IMR-90 (cell line): ENCODE measurements at regions not wholly inside any gene's neighbourhood (a gene's known extent, or its start where the extent isn't known, plus 50 kb on each side); places are given as distances from the start of the nearest gene placed in this dataset.

Experiments
- ATAC-seq: fragments of 200-7000 bp; cut with Tn5 transposase; 2 replicates; pipeline ENCODE4 v1.9.1; 2020; ENCODE audit warnings: low read depth, mild to moderate bottlenecking, moderate library complexity
- BruUV-seq: library from RNA; stranded (reverse); fragments of 400-500 nt; replicated peaks from 2 replicates; lab custom pipeline; 2021; lab: Mats Ljungman, UMichigan
- CTCF ChIA-PET: fragments of 300-600 bp; formaldehyde crosslinking; extraction: SDS; loops from one replicate; lab custom pipeline; 2021; ENCODE audit warnings: antibody characterized with exemption; lab: Yijun Ruan, JAX
- POLR2A ChIA-PET: fragments of 300-600 bp; sonication (Branson Sonifier 250); formaldehyde crosslinking; loops from one replicate; lab custom pipeline; 2022; ENCODE audit warnings: antibody characterized with exemption; ENCODE audit not compliant: unreplicated experiment; lab: Charles Lee
- DNase-seq: peaks from one replicate; pipeline ENCODE4 v3.0.0; 2013
- H2AFZ ChIP-seq: replicated peaks from 2 replicates; pipeline ENCODE3; 2013; ENCODE audit warnings: low read length, mild to moderate bottlenecking; ENCODE audit not compliant: poor library complexity
- H2AK5ac ChIP-seq: 2 replicates; pipeline ENCODE4 v1.6.1; 2013; ENCODE audit warnings: low read depth, low read length, inconsistent platforms
- H2AK9ac ChIP-seq: replicated peaks from 2 replicates; pipeline ENCODE3; 2013; ENCODE audit warnings: mild to moderate bottlenecking, low read depth, low read length, moderate library complexity; ENCODE audit not compliant: poor library complexity
- H2BK120ac ChIP-seq: 2 replicates; pipeline ENCODE4 v1.6.1; 2013; ENCODE audit warnings: low read depth, low read length, inconsistent platforms
- H2BK15ac ChIP-seq: 3 replicates; pipeline ENCODE4 v1.6.1; 2013; ENCODE audit warnings: low read depth, low read length, inconsistent platforms
- H2BK20ac ChIP-seq: 2 replicates; pipeline ENCODE4 v1.6.1; 2013; ENCODE audit warnings: low read depth, mild to moderate bottlenecking, inconsistent platforms, low read length, moderate library complexity
- H2BK5ac ChIP-seq: 2 replicates; pipeline ENCODE4 v1.6.1; 2013; ENCODE audit warnings: mild to moderate bottlenecking, low read depth, low read length, inconsistent platforms; ENCODE audit not compliant: poor library complexity, severe bottlenecking
- H3K14ac ChIP-seq: replicated peaks from 2 replicates; pipeline ENCODE4 v1.6.1; 2013; ENCODE audit warnings: low read depth, low read length, inconsistent platforms
- H3K18ac ChIP-seq: 2 replicates; pipeline ENCODE4 v1.6.1; 2013; ENCODE audit warnings: low read depth, low read length, control low read depth
- H3K23ac ChIP-seq: 2 replicates; pipeline ENCODE4 v1.6.1; 2013; ENCODE audit warnings: low read depth, low read length, inconsistent platforms
- H3K27ac ChIP-seq: 2 replicates; pipeline ENCODE4 v1.5.1; 2013; ENCODE audit warnings: mild to moderate bottlenecking, control low read depth, low read length; ENCODE audit not compliant: insufficient read depth
- H3K27me3 ChIP-seq: 2 replicates; pipeline ENCODE4 v1.6.1; 2013; ENCODE audit warnings: low read length; ENCODE audit not compliant: control insufficient read depth, insufficient read depth
- H3K36me3 ChIP-seq: 2 replicates; pipeline ENCODE4 v1.6.1; 2013; ENCODE audit warnings: low read length, mixed read lengths; ENCODE audit not compliant: control insufficient read depth, insufficient read depth
- H3K4ac ChIP-seq: 2 replicates; pipeline ENCODE4 v1.6.1; 2013; ENCODE audit warnings: low read depth, low read length, inconsistent platforms
- H3K4me1 ChIP-seq: 2 replicates; pipeline ENCODE4 v1.6.1; 2013; ENCODE audit warnings: low read length, mixed read lengths; ENCODE audit not compliant: control insufficient read depth, insufficient read depth
- H3K4me2 ChIP-seq: 2 replicates; pipeline ENCODE4 v1.6.1; 2013; ENCODE audit warnings: low read depth, mild to moderate bottlenecking, control low read depth, low read length, moderate library complexity
- H3K4me3 ChIP-seq: 2 replicates; pipeline ENCODE4 v1.5.1; 2013; ENCODE audit warnings: low read depth, mild to moderate bottlenecking, control low read depth, low read length, moderate library complexity; ENCODE audit not compliant: insufficient read depth
- H3K56ac ChIP-seq: 2 replicates; pipeline ENCODE4 v1.6.1; 2013; ENCODE audit warnings: low read length, inconsistent platforms; ENCODE audit not compliant: insufficient read depth; ENCODE audit errors: extremely low read depth
- H3K79me1 ChIP-seq, 2 experiments: 2 replicates each; pipeline ENCODE4 v1.6.1; 2013; ENCODE audit warnings: low read length in 2 of 2, inconsistent platforms in 1 of 2, low read depth in 1 of 2
- H3K9ac ChIP-seq: 2 replicates; pipeline ENCODE4 v1.6.1; 2013; ENCODE audit warnings: low read depth, low read length, control low read depth
- H3K9me1 ChIP-seq: 2 replicates; pipeline ENCODE4 v1.6.1; 2013; ENCODE audit warnings: low read length, inconsistent platforms; ENCODE audit not compliant: insufficient read depth
- H3K9me3 ChIP-seq: 2 replicates; pipeline ENCODE4 v1.6.1; 2013; ENCODE audit warnings: low read length; ENCODE audit not compliant: control insufficient read depth, insufficient read depth
- H4K20me1 ChIP-seq: 2 replicates; pipeline ENCODE4 v1.6.1; 2013; ENCODE audit warnings: low read length, inconsistent platforms; ENCODE audit not compliant: insufficient read depth
- H4K5ac ChIP-seq: 2 replicates; pipeline ENCODE4 v1.6.1; 2013; ENCODE audit warnings: mild to moderate bottlenecking, low read depth, low read length, control low read depth
- H4K8ac ChIP-seq, 2 experiments: 2 replicates each; pipeline ENCODE4 v1.6.1; 2013; ENCODE audit warnings: low read depth in 2 of 2, low read length in 2 of 2, control low read depth in 1 of 2, inconsistent platforms in 1 of 2
- H4K91ac ChIP-seq: 2 replicates; pipeline ENCODE4 v1.6.1; 2013; ENCODE audit warnings: low read depth, low read length, inconsistent platforms; ENCODE audit not compliant: insufficient read depth
- CHD1 ChIP-seq: IDR thresholded peaks from 2 replicates; pipeline ENCODE4 v1.6.1; 2012; ENCODE audit warnings: low read depth, low read length, improper control_type of control experiment
- NFE2L2 ChIP-seq: fragments of 150-350 bp; IDR thresholded peaks from 2 replicates; pipeline ENCODE4 v1.6.1; 2016; ENCODE audit warnings: low read depth, mild to moderate bottlenecking, low read length
- WGBS, 2 experiments: methylation state at CpG; one replicate each; pipeline versions ENCODE4 v1.1.5 to v1.1.7; 2013; ENCODE audit warnings: missing lambda C conversion rate in 2 of 2; ENCODE audit not compliant: insufficient read length in 1 of 2; ENCODE audit errors: extremely low coverage in 2 of 2; 5-methylcytosine and 5-hydroxymethylcytosine counted together
- dilution Hi-C: fragments of 300-500 bp; cut with HindIII; formaldehyde crosslinking; loops from one replicate; pipeline ENCODE4 v1.14.3; 2018; ENCODE audit warnings: low sequenced_read_pairs; ENCODE audit not compliant: unreplicated experiment
- in situ Hi-C: fragments of 300-500 bp; cut with MboI; formaldehyde crosslinking; loops from 3 replicates; pipeline ENCODE4 v1.14.3; 2019; ENCODE audit warnings: low sequenced_read_pairs, inconsistent platforms, mixed read lengths
- intact Hi-C: fragments of 100-400 bp; cut with micrococcal nuclease; formaldehyde crosslinking; loops from 2 replicates; pipeline ENCODE4 v1.10.0; 2022

DNA sequence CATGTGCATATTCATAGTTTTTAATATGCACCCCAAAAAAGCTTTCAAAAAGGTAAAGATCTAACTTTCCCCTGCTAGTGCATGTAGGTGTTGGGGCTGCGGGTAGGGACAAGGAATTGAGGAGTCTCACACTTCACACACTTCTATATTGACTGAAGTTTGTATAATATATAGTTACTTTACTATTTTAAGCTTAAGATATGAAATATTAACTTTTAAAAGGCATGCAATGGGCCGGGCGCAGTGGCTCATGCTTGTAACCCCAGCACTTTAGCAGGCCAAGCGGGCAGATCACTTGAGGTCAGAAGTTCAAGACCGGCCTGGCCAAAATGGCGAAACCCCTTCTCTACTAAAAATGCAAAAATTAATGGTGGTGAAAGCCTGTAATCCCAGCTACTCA, 109.1 kb upstream of the SH3BP4 start:
- no peak overlapping the region for H3K9ac ChIP-seq
- H2AFZ ChIP-seq, result no peak overlapping the region
- no peak overlapping the region for H2BK120ac ChIP-seq
- H2AK9ac ChIP-seq, result no peak overlapping the region
- intact Hi-C loops (no loop called here), in situ Hi-C loops (no loop called here), dilution Hi-C loops (no loop called here)
- no peak overlapping the region for H4K5ac ChIP-seq
- no TSS peak for BruUV-seq
- H3K14ac ChIP-seq, result no peak overlapping the region
- H2BK5ac ChIP-seq, result no peak overlapping the region
- ATAC-seq, result no peak
- POLR2A ChIA-PET, result no interaction called here
- H3K4me2 ChIP-seq, result no peak overlapping the region
- no peaks in the 10 kb centered on the region for H3K36me3 ChIP-seq
- H3K4me3 ChIP-seq, result no peak overlapping the region
- no peak overlapping the region for H4K8ac ChIP-seq
- TF ChIP-seq CHD1, result no peak
- no peak for TF ChIP-seq NFE2L2
- no peak overlapping the region for H2BK15ac ChIP-seq
- no peaks in the 10 kb centered on the region for H3K9me3 ChIP-seq
- no peak overlapping the region for H3K4ac ChIP-seq
- DNase-seq, result no peak
- no peak overlapping the region for H3K18ac ChIP-seq
- no peaks in the 10 kb centered on the region for H3K27me3 ChIP-seq
- H2BK20ac ChIP-seq, result no peak overlapping the region
- no peaks in the 10 kb centered on the region; a peak in 1 of 4 replicates for H3K79me1 ChIP-seq
- WGBS, 2 experiments, result no CpG with 5 or more reads among the region's 6 CpGs
- no peaks in the 10 kb centered on the region for H4K20me1 ChIP-seq
- no peak overlapping the region for H3K23ac ChIP-seq
- H3K27ac ChIP-seq, result no peak overlapping the region
- peaks cover 15% of the 10 kb centered on the region for H3K4me1 ChIP-seq
- no peak overlapping the region for H2AK5ac ChIP-seq
- no peak overlapping the region for H4K91ac ChIP-seq
- CTCF ChIA-PET, result interaction anchor here (0.6 to 1.0 kb wide), 2 partner anchors 39 to 58 kb away, joined by 3 to 4 read pairs; no protein-coding TSS in a partner anchor
- no peak overlapping the region for H3K56ac ChIP-seq
- H3K9me1 ChIP-seq, result peaks cover 6% of the 10 kb centered on the region
